Superior temporal gyrus (tissue), 1 donor: ENCODE measurements at regions not wholly inside any gene's neighbourhood (a gene's known extent, or its start where the extent isn't known, plus 50 kb on each side); places are given as distances from the start of the nearest gene placed in this dataset.
A peak's percentile ranks its signal among the peaks of the same experiment; 100 is the strongest.

Experiments
- DNase-seq: peaks from one replicate; pipeline ENCODE4 v3.0.0-alpha.2; 2016; ENCODE audit errors: extremely low spot score

- no peak for DNase-seq
Observed at GRCh38 chr5:60376860-60377259, 323.1 kb downstream of the DEPDC1B start.

- no peak for DNase-seq
Observed at GRCh38 chr5:60374409-60374808, 325.6 kb downstream of the DEPDC1B start.

DNA sequence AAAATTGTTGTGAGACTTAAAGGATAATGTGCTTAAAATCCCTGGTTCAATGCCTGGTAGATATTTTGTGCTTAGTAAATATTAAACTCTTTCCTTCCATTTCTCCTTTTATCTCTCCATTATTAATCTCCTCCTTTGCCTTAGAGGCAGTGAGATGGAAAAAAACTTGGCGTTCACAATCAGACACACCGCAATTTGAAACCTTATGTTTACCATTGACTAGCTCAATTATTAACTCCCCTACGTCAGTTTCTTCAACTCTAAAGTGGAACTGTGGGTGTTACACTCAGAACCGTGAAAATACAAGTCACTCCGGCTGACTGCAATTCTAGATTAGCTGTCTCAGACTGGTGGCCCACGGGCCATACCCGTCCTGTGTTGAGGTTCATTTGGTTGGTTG is 327.2 kb downstream of the DEPDC1B start:
- no peak for DNase-seq

- no peak for DNase-seq
Observed at GRCh38 chr5:60371065-60371464, 328.9 kb downstream of the DEPDC1B start.

DNA sequence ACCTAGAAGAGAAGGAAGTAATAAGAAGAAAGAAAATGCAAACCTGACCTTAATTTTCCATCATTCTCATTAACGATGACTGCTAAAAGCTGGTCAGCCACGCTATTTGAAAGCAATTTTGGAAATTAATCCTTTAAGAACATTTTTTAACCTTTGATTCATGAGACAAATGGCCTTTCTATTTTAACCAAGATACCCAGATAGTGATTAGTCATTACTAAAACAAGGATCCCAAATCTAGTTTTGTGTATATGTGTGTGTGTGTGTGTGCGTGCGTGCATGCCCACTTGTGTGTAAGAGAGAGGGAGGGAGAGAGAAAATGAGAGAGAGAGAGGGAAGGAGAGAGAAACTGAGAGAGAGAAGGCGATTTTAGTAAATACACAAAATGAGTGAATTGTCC is 329.5 kb downstream of the DEPDC1B start:
- no peak for DNase-seq

GRCh38 chr5:60369391-60369790 is 330.6 kb downstream of the DEPDC1B start:
- no peak for DNase-seq

- no peak for DNase-seq
Observed at GRCh38 chr5:60368100-60368499, 331.9 kb downstream of the DEPDC1B start.

GRCh38 chr5:60366489-60366888 is 333.5 kb downstream of the DEPDC1B start:
- DNase-seq, result no peak

DNA sequence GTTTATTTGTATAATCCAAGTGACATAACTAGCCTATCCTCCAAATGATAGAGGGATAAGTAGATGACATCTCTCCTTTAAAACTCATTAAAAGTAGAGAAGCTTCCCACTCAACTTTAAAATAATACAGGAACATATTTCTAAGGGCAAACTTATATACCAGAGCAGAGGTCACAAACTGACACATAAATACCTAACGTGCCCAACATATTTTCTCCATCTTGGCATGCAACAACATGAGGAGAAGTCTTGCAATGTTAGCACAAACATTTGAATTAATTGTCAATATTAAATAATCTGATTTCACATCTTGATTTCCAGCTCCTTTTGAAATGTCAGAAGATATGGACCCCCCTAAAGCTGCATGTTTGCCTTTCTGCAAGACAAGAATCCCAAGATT is 335.0 kb downstream of the DEPDC1B start:
- DNase-seq, result no peak

- DNase-seq, result no peak
Observed at GRCh38 chr5:60362158-60362557, 337.8 kb downstream of the DEPDC1B start.

GRCh38 chr5:60360355-60360754 is 339.6 kb downstream of the DEPDC1B start:
- DNase-seq, result no peak

GRCh38 chr5:60357302-60357701 is 342.7 kb downstream of the DEPDC1B start:
- DNase-seq, result no peak

DNA sequence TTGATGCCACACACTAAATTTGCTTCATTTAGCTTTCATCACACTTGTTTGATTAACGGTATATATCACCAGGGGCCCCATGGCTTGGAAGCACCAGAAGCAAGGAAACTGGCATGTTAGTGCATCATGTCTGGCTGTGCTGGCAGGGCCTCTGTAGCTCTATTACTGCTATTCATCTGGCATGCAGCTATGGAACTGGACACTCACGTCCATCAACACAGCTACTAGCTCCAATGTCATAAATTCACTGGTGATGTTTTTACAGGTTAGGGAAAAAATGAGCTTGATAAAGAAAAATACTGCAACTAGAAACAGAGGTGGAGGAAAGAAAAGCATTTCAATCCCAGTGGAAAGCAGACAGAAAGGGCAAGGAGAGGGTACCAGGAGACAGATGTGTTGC is 343.2 kb downstream of the DEPDC1B start:
- DNase-seq, result no peak

DNA sequence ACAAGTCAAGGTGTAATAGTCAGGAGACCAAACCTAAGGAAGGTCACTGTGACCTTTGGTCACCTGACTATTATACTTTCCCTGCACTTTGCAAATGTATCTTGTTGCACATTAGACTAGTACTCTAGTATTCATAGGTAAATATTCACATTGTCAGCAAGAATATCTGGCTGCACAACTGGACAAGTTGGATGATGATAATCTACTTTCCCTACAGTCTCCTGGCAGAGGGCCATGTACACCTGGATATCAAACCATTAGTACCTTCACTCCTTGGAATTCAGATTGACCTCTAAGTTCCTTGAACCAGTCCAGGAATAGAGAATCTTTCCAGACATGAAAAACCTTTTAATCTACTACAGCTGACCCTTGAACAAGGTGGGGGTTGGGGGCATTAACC is 344.8 kb downstream of the DEPDC1B start:
- DNase-seq, result no peak

- no peak for DNase-seq
Observed at GRCh38 chr5:60354311-60354710, 345.7 kb downstream of the DEPDC1B start.

DNA sequence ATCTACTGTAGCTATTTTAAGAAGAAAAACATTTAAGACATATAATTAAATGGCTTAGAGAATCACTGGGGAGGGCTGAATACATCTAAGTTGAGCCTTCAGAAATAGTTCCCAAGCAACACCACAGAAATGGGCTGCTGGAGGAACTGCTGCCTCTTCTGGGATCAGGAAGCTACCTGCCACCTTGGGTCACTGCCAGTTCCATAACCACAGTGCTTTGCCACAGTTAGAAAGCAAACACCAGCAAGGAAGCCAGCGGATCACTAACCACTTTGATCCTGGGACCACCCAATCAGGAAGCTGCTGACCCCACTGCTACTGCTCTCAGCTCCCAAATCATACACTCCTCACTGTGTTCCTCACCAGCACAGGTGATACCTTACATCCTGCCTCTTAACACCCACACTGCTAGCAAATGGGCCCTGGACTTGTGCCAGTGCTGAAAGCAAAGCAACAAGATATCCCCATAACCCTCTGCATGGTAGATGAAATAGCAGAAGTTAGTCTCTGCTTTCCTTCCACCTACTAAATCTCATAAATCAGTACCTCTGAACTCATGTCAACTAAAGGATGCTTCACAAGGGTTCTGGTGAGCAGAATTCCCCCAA is 346.9 kb downstream of the DEPDC1B start:
- DNase-seq, result no peak

DNA sequence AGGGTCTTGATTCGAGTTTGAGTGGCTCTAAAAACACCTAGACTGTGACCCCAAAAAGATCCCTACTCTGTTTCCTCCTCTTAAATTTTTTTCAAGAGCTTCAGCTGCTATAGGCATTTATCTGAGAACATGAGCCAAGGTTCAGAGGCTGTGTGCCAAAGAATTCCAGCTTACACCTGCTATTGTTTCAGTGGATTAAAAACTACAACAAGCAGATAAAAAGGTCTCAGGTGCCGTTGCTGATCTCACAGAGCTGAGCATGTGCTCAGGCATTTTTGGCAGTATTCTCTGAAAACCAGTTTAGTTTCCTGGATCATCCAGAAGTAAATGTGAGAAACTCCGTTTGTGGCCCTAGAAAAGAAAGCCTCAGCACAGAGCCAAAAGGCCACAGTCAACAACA is 349.2 kb downstream of the DEPDC1B start:
- no peak for DNase-seq

DNA sequence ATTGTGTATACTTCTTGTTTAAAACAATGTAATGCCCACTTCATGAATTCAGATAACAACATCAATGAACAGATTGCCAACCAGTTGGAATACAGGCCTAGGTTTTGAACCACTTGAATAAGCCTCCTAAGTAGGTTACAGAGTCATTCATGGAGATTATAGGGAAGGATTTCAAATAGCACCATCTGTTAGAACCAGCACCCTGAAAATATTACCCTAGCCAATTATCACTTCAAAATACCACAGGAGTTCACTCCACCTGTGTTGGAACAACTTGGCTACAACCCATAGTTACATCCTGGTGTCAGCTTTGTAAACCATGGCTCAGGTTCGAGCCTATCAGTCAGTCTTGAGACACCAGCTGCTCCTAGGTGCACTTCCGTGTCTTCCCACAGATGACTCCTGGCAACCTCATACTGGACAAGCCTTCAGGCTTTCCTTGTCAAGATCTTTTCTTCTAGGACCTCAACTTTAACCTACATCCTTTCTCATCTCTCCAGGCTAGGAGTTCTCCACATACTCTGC is 350.0 kb downstream of the DEPDC1B start:
- DNase-seq, result no peak

- DNase-seq, result no peak
Observed at GRCh38 chr5:60346393-60346792, 353.6 kb downstream of the DEPDC1B start.

- no peak for DNase-seq
Observed at GRCh38 chr5:60343102-60343501, 356.9 kb downstream of the DEPDC1B start.

GRCh38 chr5:60340965-60341471 is 358.9 kb downstream of the DEPDC1B start:
- no peak for DNase-seq

GRCh38 chr5:60340326-60340725 is 359.6 kb downstream of the DEPDC1B start:
- DNase-seq, result no peak

GRCh38 chr5:60339691-60340201 is 360.2 kb downstream of the DEPDC1B start:
- peak; percentile 80 for DNase-seq

DNA sequence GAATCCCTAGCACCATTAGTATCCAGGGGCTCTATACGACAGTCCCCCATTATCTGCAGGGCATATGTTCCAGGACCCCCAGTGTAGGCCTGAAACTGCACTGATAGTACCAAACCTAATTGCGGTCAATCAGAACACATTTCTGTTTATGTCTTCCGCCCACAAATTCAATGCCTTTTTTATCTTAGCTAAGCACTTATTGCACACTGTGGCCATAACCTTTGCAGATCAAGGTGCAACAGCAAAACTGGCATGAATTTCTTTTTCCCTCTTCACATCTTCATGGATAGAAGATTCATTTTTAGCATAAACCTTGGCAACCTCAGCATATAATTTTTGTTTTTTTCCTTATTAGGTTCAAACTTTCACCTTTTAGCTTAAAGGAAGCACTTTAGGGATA is 361.1 kb downstream of the DEPDC1B start:
- no peak for DNase-seq
